ENCODE measurements at regions not wholly inside any gene's neighbourhood (a gene's known extent, or its start where the extent isn't known, plus 50 kb on each side); places are given as distances from the start of the nearest gene placed in this dataset.

GRCh38 chr13:103184413-103184812, 118.2 kb upstream of the SLC10A2 start:
- DNase-seq, result no peak

- DNase-seq, result no peak
Measured at GRCh38 chr13:103178986-103179943, 113.0 kb upstream of the SLC10A2 start.

- no peak for DNase-seq
Measured at GRCh38 chr13:103174966-103175365, 108.7 kb upstream of the SLC10A2 start.

- DNase-seq, result no peak
Measured at GRCh38 chr13:103168901-103169508, 102.8 kb upstream of the SLC10A2 start.

- no peak for DNase-seq
Measured at GRCh38 chr13:103164251-103164650, 98.0 kb upstream of the SLC10A2 start.

- DNase-seq, result no peak
Measured at GRCh38 chr13:103161476-103161875, 95.3 kb upstream of the SLC10A2 start.

GRCh38 chr13:103157434-103158145, 91.4 kb upstream of the SLC10A2 start:
- no peak for DNase-seq

- no peak for DNase-seq
Measured at GRCh38 chr13:103157016-103157415, 90.8 kb upstream of the SLC10A2 start.

GRCh38 chr13:103156346-103156998, 90.3 kb upstream of the SLC10A2 start:
- no peak for DNase-seq

GRCh38 chr13:103153466-103153865, 87.2 kb upstream of the SLC10A2 start:
- DNase-seq, result no peak

- no peak for DNase-seq
Measured at GRCh38 chr13:103147961-103148360, 81.7 kb upstream of the SLC10A2 start.

GRCh38 chr13:103145442-103145841, 79.2 kb upstream of the SLC10A2 start:
- no peak for DNase-seq

GRCh38 chr13:103143432-103143831, 77.2 kb upstream of the SLC10A2 start:
- DNase-seq, result no peak

- DNase-seq, result no peak
Measured at GRCh38 chr13:103142151-103142550, 75.9 kb upstream of the SLC10A2 start.

GRCh38 chr13:103140001-103140671, 73.9 kb upstream of the SLC10A2 start:
- no peak for DNase-seq

GRCh38 chr13:103134271-103134670, 68.1 kb upstream of the SLC10A2 start:
- DNase-seq, result no peak

- no peak for DNase-seq
Measured at GRCh38 chr13:103133556-103133955, 67.3 kb upstream of the SLC10A2 start.

GRCh38 chr13:103130681-103131210, 64.5 kb upstream of the SLC10A2 start:
- DNase-seq, result no peak

- no peak for DNase-seq
Measured at GRCh38 chr13:103130146-103130545, 63.9 kb upstream of the SLC10A2 start.
